ENCODE measurements at regions not wholly inside any gene's neighbourhood (a gene's known extent, or its start where the extent isn't known, plus 50 kb on each side); places are given as distances from the start of the nearest gene placed in this dataset.

GRCh38 chr13:69641773-69642172 lies 465.9 kb upstream of the ATXN8OS start:
- no peak overlapping the region for H3K14ac ChIP-seq (ENCODE audit: insufficient read length)
- no peak overlapping the region for H3K18ac ChIP-seq (ENCODE audit: extremely low read depth, low read length)
- H2BK12ac ChIP-seq (ENCODE audit: low read depth, low read length) = no peak overlapping the region
- H3K4me3 ChIP-seq (ENCODE audit: extremely low read depth in 1 of 4, insufficient read depth in 2 of 4, low read depth in 3 of 4, low read length in 4 of 4) = no peak overlapping the region
- H3K9ac ChIP-seq (replicated peaks in 1 of 4; ENCODE audit: extremely low read depth in 1 of 4, low read depth in 3 of 4, low read length in 3 of 4) = no peak overlapping the region
- peaks cover 15 to 17% of the 10 kb centered on the region in 2 experiments for H3K9me3 ChIP-seq (ENCODE audit: insufficient read depth in 2 of 2, low read depth in 1 of 2, low read length in 1 of 2)
- no peak overlapping the region for H3K56ac ChIP-seq (replicated peaks; ENCODE audit: insufficient read length, low read depth, low read length)
- no peaks in the 10 kb centered on the region for H4K20me1 ChIP-seq (replicated peaks in 1 of 2; ENCODE audit: control insufficient read depth in 1 of 2, insufficient read depth in 2 of 2, low read length in 2 of 2)
- ChIA-PET POLR2A (ENCODE audit: partially characterized antibody) (no interaction called here), CTCF (ENCODE audit: partially characterized antibody) (no interaction called here)
- H3K23ac ChIP-seq (ENCODE audit: insufficient read length) = no peak overlapping the region
- H3K4me2 ChIP-seq (ENCODE audit: insufficient read depth in 1 of 2, low read depth in 2 of 2, low read length in 2 of 2) = no peak overlapping the region
- H2BK20ac ChIP-seq (ENCODE audit: low read length) = no peak overlapping the region
- no peaks in the 10 kb centered on the region for H3K79me2 ChIP-seq (ENCODE audit: control insufficient read depth in 1 of 2, insufficient read depth in 2 of 2, low read length in 2 of 2)
- no peak overlapping the region for H4K91ac ChIP-seq (replicated peaks; ENCODE audit: insufficient read length, low read length)
- H3K79me1 ChIP-seq (ENCODE audit: low read depth, low read length) = no peaks in the 10 kb centered on the region
- no peaks in the 10 kb centered on the region for H3K27me3 ChIP-seq (replicated peaks in 1 of 4; ENCODE audit: control insufficient read depth in 3 of 4, extremely low read depth in 1 of 4, insufficient read depth in 3 of 4, low read length in 3 of 4)
- H2AFZ ChIP-seq (ENCODE audit: low read length) = no peak overlapping the region
- FAIRE-seq (no peak), DNase-seq (ENCODE audit: low read depth in 1 of 2, low spot score in 2 of 2) (no peak)
- H2BK120ac ChIP-seq (replicated peaks; ENCODE audit: low read depth, low read length) = no peak overlapping the region
- H4K8ac ChIP-seq (ENCODE audit: extremely low read depth, insufficient read depth, low read length) = no peak overlapping the region
- H2BK15ac ChIP-seq (ENCODE audit: low read length) = no peak overlapping the region
- no peak overlapping the region for H2BK5ac ChIP-seq (ENCODE audit: low read depth, low read length)
- H2AK5ac ChIP-seq (ENCODE audit: low read depth, low read length) = no peak overlapping the region
- TF ChIP-seq SUZ12 (IDR thresholded peaks at IDR 0.05; ENCODE audit: low read length) (no peak), MAFK (IDR thresholded peaks at IDR 0.05; ENCODE audit: low read depth, low read length) (no peak), RBBP5 (IDR thresholded peaks at IDR 0.05; ENCODE audit: borderline replicate concordance, low read depth, low read length) (no peak), E2F6 (IDR thresholded peaks at IDR 0.05) (no peak), RAD21 (IDR thresholded peaks at IDR 0.05 in 1 of 2, conservative IDR thresholded peaks at IDR 0.05 in 1 of 2; ENCODE audit: low read depth in 2 of 2, low read length in 2 of 2) (no peak), SAP30 (IDR thresholded peaks at IDR 0.05; ENCODE audit: insufficient read depth, insufficient replicate concordance, low read length) (no peak)
- no peak overlapping the region for H3K27ac ChIP-seq (ENCODE audit: low read depth, low read length)
- no peaks in the 10 kb centered on the region; a peak in 2 of 8 replicates for H3K36me3 ChIP-seq (ENCODE audit: control insufficient read depth in 2 of 4, insufficient read depth in 4 of 4, low read length in 3 of 4)
- no peak overlapping the region for H4K5ac ChIP-seq (ENCODE audit: insufficient read length, low read depth, low read length)
- no peak overlapping the region for H3K4ac ChIP-seq (replicated peaks; ENCODE audit: insufficient read length, low read depth, low read length)
- no peaks in the 10 kb centered on the region for H3K4me1 ChIP-seq (replicated peaks in 1 of 4; ENCODE audit: control insufficient read depth in 3 of 4, insufficient read depth in 4 of 4, low read length in 3 of 4)
- no peaks in the 10 kb centered on the region for H3K23me2 ChIP-seq (ENCODE audit: low read depth, low read length)

Data from H1 (cell line).